H1 (cell line): ENCODE measurements at regions not wholly inside any gene's neighbourhood (a gene's known extent, or its start where the extent isn't known, plus 50 kb on each side); places are given as distances from the start of the nearest gene placed in this dataset.
A peak's percentile ranks its signal among the peaks of the same experiment; 100 is the strongest.

Experiments used
- CTCF ChIA-PET: fragments of 300-600 bp; sonication (Branson Sonifier 250); formaldehyde crosslinking; loops from one replicate; lab custom pipeline; 2021; ENCODE audit not compliant: partially characterized antibody; lab: Charles Lee
- POLR2A ChIA-PET: fragments of 300-600 bp; sonication (Branson Sonifier 250); formaldehyde crosslinking; loops from one replicate; lab custom pipeline; 2021; ENCODE audit warnings: inconsistent platforms; ENCODE audit not compliant: partially characterized antibody; lab: Charles Lee
- DNase-seq, 2 experiments: peaks; one replicate each; pipeline versions ENCODE4 v3.0.0 to v3.0.0-alpha.2; 2010 to 2022; ENCODE audit warnings: low spot score in 2 of 2, low read depth in 1 of 2, mixed read lengths in 1 of 2
- FAIRE-seq: peaks from 2 replicates; lab custom pipeline; 2011; peaks lifted over from hg19 to GRCh38; lab: Jason Lieb, UNC
- H2AFZ ChIP-seq: 2 replicates; pipeline ENCODE4 v1.8.1; 2012; ENCODE audit warnings: low read length, inconsistent platforms
- H2AK5ac ChIP-seq: 2 replicates; pipeline ENCODE4 v1.6.1; 2013; ENCODE audit warnings: low read depth, low read length
- H2BK120ac ChIP-seq: replicated peaks from 2 replicates; pipeline ENCODE3; 2013; ENCODE audit warnings: low read depth, low read length, inconsistent platforms
- H2BK12ac ChIP-seq: 2 replicates; pipeline ENCODE4 v1.6.1; 2013; ENCODE audit warnings: low read depth, low read length
- H2BK15ac ChIP-seq: 2 replicates; pipeline ENCODE4 v1.6.1; 2013; ENCODE audit warnings: low read length
- H2BK20ac ChIP-seq: 2 replicates; pipeline ENCODE4 v1.6.1; 2013; ENCODE audit warnings: low read length
- H2BK5ac ChIP-seq: 2 replicates; pipeline ENCODE4 v1.6.1; 2013; ENCODE audit warnings: low read depth, low read length
- H3K14ac ChIP-seq: 2 replicates; pipeline ENCODE4 v1.6.1; 2013; ENCODE audit warnings: inconsistent platforms; ENCODE audit not compliant: insufficient read length
- H3K18ac ChIP-seq: 2 replicates; pipeline ENCODE4 v1.6.1; 2013; ENCODE audit warnings: low read length; ENCODE audit errors: extremely low read depth
- H3K23ac ChIP-seq: 2 replicates; pipeline ENCODE4 v1.6.1; 2013; ENCODE audit warnings: inconsistent platforms; ENCODE audit not compliant: insufficient read length
- H3K23me2 ChIP-seq: 2 replicates; pipeline ENCODE4 v1.6.1; 2013; ENCODE audit warnings: low read depth, low read length
- H3K27ac ChIP-seq: 2 replicates; pipeline ENCODE4 v1.6.1; 2011; ENCODE audit warnings: low read depth, low read length, inconsistent platforms
- H3K27me3 ChIP-seq, 4 experiments: replicated peaks in 1 of 4; 1 replicate in 1 of 4; 2 replicates in 3 of 4; pipeline versions ENCODE4 v1.6.1 to v1.8.1; 2011 to 2013; ENCODE audit warnings: low read length in 3 of 4, mild to moderate bottlenecking in 3 of 4, inconsistent platforms in 2 of 4, mixed read lengths in 2 of 4, moderate library complexity in 1 of 4; ENCODE audit not compliant: control insufficient read depth in 3 of 4, insufficient read depth in 3 of 4; ENCODE audit errors: extremely low read depth in 1 of 4
- H3K36me3 ChIP-seq, 4 experiments: 2 replicates each; pipeline versions ENCODE4 v1.6.1 to v1.8.1; 2011 to 2013; ENCODE audit warnings: mild to moderate bottlenecking in 4 of 4, low read length in 3 of 4, moderate library complexity in 2 of 4, control low read depth in 1 of 4, inconsistent platforms in 1 of 4; ENCODE audit not compliant: insufficient read depth in 4 of 4, control insufficient read depth in 2 of 4
- H3K4ac ChIP-seq: replicated peaks from 2 replicates; pipeline ENCODE3; 2013; ENCODE audit warnings: low read length, low read depth, mixed read lengths, inconsistent platforms; ENCODE audit not compliant: insufficient read length
- H3K4me1 ChIP-seq, 4 experiments: replicated peaks in 1 of 4; 1 replicate in 1 of 4; 2 replicates in 3 of 4; pipeline versions ENCODE4 v1.6.1 to v1.8.1; 2011 to 2013; ENCODE audit warnings: low read length in 3 of 4, inconsistent platforms in 2 of 4, mixed read lengths in 1 of 4; ENCODE audit not compliant: insufficient read depth in 4 of 4, control insufficient read depth in 3 of 4
- H3K4me2 ChIP-seq, 2 experiments: 2 replicates each; pipeline versions ENCODE4 v1.6.1 to v1.8.1; 2011 to 2013; ENCODE audit warnings: low read depth in 2 of 2, low read length in 2 of 2, control low read depth in 1 of 2, inconsistent platforms in 1 of 2, mild to moderate bottlenecking in 1 of 2; ENCODE audit not compliant: insufficient read depth in 1 of 2
- H3K4me3 ChIP-seq, 4 experiments: fragments of 200-600, 300-600 bp in 1 of 4; sonication (generic), shearing (Covaris generic), sonication (Bioruptor Twin) in 1 of 4; 2 replicates each; pipeline versions ENCODE4 v1.5.1 to v1.8.1; 2011 to 2016; ENCODE audit warnings: low read length in 4 of 4, low read depth in 3 of 4, control low read depth in 2 of 4, inconsistent platforms in 2 of 4, mild to moderate bottlenecking in 2 of 4, mixed read lengths in 1 of 4, moderate library complexity in 1 of 4; ENCODE audit not compliant: insufficient read depth in 2 of 4; ENCODE audit errors: extremely low read depth in 1 of 4
- H3K56ac ChIP-seq: replicated peaks from 2 replicates; pipeline ENCODE3; 2013; ENCODE audit warnings: low read depth, mild to moderate bottlenecking, mixed read lengths, low read length, inconsistent platforms; ENCODE audit not compliant: insufficient read length
- H3K79me1 ChIP-seq: 2 replicates; pipeline ENCODE4 v1.6.1; 2013; ENCODE audit warnings: low read depth, low read length, control low read depth
- H3K79me2 ChIP-seq, 2 experiments: 2 replicates each; pipeline versions ENCODE4 v1.6.1 to v1.8.1; 2012 to 2013; ENCODE audit warnings: low read length in 2 of 2, mild to moderate bottlenecking in 2 of 2, inconsistent platforms in 1 of 2; ENCODE audit not compliant: insufficient read depth in 2 of 2, control insufficient read depth in 1 of 2
- H3K9ac ChIP-seq, 4 experiments: replicated peaks in 1 of 4; 1 replicate in 1 of 4; 2 replicates in 3 of 4; pipeline versions ENCODE4 v1.6.1 to v1.8.1; 2011 to 2013; ENCODE audit warnings: low read depth in 3 of 4, low read length in 3 of 4, control low read depth in 2 of 4, mild to moderate bottlenecking in 2 of 4, moderate library complexity in 2 of 4, inconsistent platforms in 1 of 4; ENCODE audit errors: extremely low read depth in 1 of 4
- H3K9me3 ChIP-seq, 2 experiments: 2 replicates each; pipeline versions ENCODE4 v1.6.1 to v1.8.1; 2012 to 2013; ENCODE audit warnings: mild to moderate bottlenecking in 2 of 2, moderate library complexity in 2 of 2, control low read depth in 1 of 2, inconsistent platforms in 1 of 2, low read depth in 1 of 2, low read length in 1 of 2, mixed read lengths in 1 of 2; ENCODE audit not compliant: insufficient read depth in 2 of 2
- H4K20me1 ChIP-seq, 2 experiments: replicated peaks in 1 of 2; 2 replicates each; pipeline versions ENCODE3 to v1.8.1; 2011 to 2013; ENCODE audit warnings: inconsistent platforms in 2 of 2, low read length in 2 of 2, mild to moderate bottlenecking in 1 of 2; ENCODE audit not compliant: insufficient read depth in 2 of 2, control insufficient read depth in 1 of 2
- H4K5ac ChIP-seq: 2 replicates; pipeline ENCODE4 v1.6.1; 2013; ENCODE audit warnings: low read length, low read depth, mixed read lengths, inconsistent platforms; ENCODE audit not compliant: insufficient read length
- H4K8ac ChIP-seq: 2 replicates; pipeline ENCODE4 v1.8.0; 2013; ENCODE audit warnings: mild to moderate bottlenecking, moderate library complexity, low read length, inconsistent platforms; ENCODE audit not compliant: insufficient read depth; ENCODE audit errors: extremely low read depth
- H4K91ac ChIP-seq: replicated peaks from 2 replicates; pipeline ENCODE3; 2013; ENCODE audit warnings: low read length, mixed read lengths, inconsistent platforms; ENCODE audit not compliant: insufficient read length
- POU5F1 ChIP-seq: IDR thresholded peaks from 2 replicates; pipeline ENCODE4 v1.6.1; 2011; ENCODE audit warnings: low read depth, mild to moderate bottlenecking, low read length, moderate library complexity
- SIRT6 ChIP-seq: IDR thresholded peaks from one replicate; pipeline ENCODE4 v1.7.1; 2012; ENCODE audit warnings: low read length, inconsistent platforms
- WGBS, 2 experiments: shearing (Covaris generic) in 1 of 2; methylation state at CpG; one replicate each; pipeline versions ENCODE4 v1.1.6 to v1.1.7; 2013 to 2015; ENCODE audit warnings: low lambda C conversion rate in 2 of 2, mixed read lengths in 2 of 2, inconsistent platforms in 1 of 2, low coverage in 1 of 2, missing lambda C conversion rate in 1 of 2; ENCODE audit not compliant: insufficient replicate concordance in 2 of 2, insufficient coverage in 1 of 2, insufficient read length in 1 of 2; ENCODE audit errors: extremely low coverage in 1 of 2, missing lambda C conversion rate in 1 of 2; 5-methylcytosine and 5-hydroxymethylcytosine counted together
- TF ChIP-seq, protein P1 (sequence below), 3 experiments: IDR thresholded peaks; 1 replicate in 2 of 3; 2 replicates in 1 of 3; pipeline versions ENCODE4 v1.5.1 to v1.6.1; 2011; ENCODE audit warnings: low read length in 3 of 3, mild to moderate bottlenecking in 3 of 3, inconsistent platforms in 2 of 3, low read depth in 1 of 3, moderate library complexity in 1 of 3; ENCODE audit not compliant: insufficient read depth in 1 of 3; ENCODE audit errors: control extremely low read depth in 1 of 3

DNA sequence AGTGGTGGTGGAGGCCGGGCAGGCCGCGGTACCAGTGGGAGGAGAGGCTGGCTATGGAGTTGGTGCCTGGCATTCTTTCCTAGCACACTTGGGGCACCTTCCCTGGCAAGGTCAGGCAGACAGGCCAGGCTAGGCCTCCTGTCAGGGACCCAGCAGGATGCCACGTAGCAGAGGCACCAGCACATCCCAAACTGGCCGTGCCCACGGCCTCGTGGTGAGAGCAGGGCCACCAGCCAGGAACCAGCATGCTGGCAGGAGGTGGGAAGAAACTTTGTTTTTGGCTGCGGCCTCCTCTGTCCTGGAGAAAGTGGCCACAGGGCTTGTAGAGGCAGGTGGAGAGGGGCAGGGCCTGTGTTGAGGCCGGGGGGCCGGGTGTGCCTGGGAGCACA, 57.6 kb upstream of the CBFA2T3 start:
- WGBS, 2 experiments: 86% methylated on average over 7 of the region's 10 CpGs; no CpG with 5 or more reads in 1 of the 2 experiments

More for the DNA sequence above, 57.6 kb upstream of the CBFA2T3 start:
- no peak overlapping the region for H4K5ac ChIP-seq
- H2BK15ac ChIP-seq: peak overlapping the region; percentile 99
- FAIRE-seq: no peak
- H2BK120ac ChIP-seq: no peak overlapping the region
- H2BK12ac ChIP-seq: peak overlapping the region; percentile 94; the same call in 1 of the 2 replicates
- H3K4me2 ChIP-seq: 0 out of 4 replicates have a peak overlapping the region, but pooled peaks of 1 of the 2 experiments have one; percentile 3
- peaks cover 0 to 2% of the 10 kb centered on the region in 2 experiments for H4K20me1 ChIP-seq
- no peak overlapping the region for H3K27ac ChIP-seq
- no peak overlapping the region for H3K9ac ChIP-seq
- H4K8ac ChIP-seq: peak overlapping the region; percentile 6
- no peak overlapping the region; the same call in none of the 2 replicates for H2BK5ac ChIP-seq
- H3K4me1 ChIP-seq: peaks cover 0 to 12% (median 7%) of the 10 kb centered on the region in 4 experiments; a peak in 4 of 7 replicates
- ChIA-PET POLR2A (interaction anchor here (1.0 kb wide), 1 partner anchor 10 kb away, joined by 5 read pairs; no protein-coding TSS in a partner anchor), CTCF (interaction anchor here (0.6 to 1.3 kb wide), 3 partner anchors 15 to 82 kb away, joined by 4 to 5 read pairs (median 4); no protein-coding TSS in a partner anchor)
- H3K4ac ChIP-seq: no peak overlapping the region
- H3K23me2 ChIP-seq: no peaks in the 10 kb centered on the region; the same call in 1 of the 2 replicates
- H2AK5ac ChIP-seq: 0 out of 2 replicates have a peak overlapping the region, but pooled peaks have one; percentile 8
- H2AFZ ChIP-seq: no peak overlapping the region
- 0 out of 2 replicates have a peak overlapping the region, but pooled peaks have one; percentile 32 for H2BK20ac ChIP-seq
- no peak for DNase-seq
- no peak overlapping the region for H3K4me3 ChIP-seq
- H3K14ac ChIP-seq: no peak overlapping the region
- H3K9me3 ChIP-seq: no peaks in the 10 kb centered on the region
- H3K79me1 ChIP-seq: no peaks in the 10 kb centered on the region
- H3K56ac ChIP-seq: no peak overlapping the region
- no peaks in the 10 kb centered on the region for H3K27me3 ChIP-seq
- H3K23ac ChIP-seq: no peak overlapping the region
- no peak for TF ChIP-seq POU5F1
- TF ChIP-seq SIRT6: no peak
- TF ChIP-seq, protein P1, sequence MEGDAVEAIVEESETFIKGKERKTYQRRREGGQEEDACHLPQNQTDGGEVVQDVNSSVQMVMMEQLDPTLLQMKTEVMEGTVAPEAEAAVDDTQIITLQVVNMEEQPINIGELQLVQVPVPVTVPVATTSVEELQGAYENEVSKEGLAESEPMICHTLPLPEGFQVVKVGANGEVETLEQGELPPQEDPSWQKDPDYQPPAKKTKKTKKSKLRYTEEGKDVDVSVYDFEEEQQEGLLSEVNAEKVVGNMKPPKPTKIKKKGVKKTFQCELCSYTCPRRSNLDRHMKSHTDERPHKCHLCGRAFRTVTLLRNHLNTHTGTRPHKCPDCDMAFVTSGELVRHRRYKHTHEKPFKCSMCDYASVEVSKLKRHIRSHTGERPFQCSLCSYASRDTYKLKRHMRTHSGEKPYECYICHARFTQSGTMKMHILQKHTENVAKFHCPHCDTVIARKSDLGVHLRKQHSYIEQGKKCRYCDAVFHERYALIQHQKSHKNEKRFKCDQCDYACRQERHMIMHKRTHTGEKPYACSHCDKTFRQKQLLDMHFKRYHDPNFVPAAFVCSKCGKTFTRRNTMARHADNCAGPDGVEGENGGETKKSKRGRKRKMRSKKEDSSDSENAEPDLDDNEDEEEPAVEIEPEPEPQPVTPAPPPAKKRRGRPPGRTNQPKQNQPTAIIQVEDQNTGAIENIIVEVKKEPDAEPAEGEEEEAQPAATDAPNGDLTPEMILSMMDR (IDR thresholded peaks at IDR 0.05; ENCODE audit: control extremely low read depth in 1 of 3, insufficient read depth in 1 of 3, low read depth in 1 of 3, low read length in 3 of 3): no peak
- H3K18ac ChIP-seq: no peak overlapping the region
- peak overlapping the region; percentile 69 for H4K91ac ChIP-seq
- H3K79me2 ChIP-seq: no peaks in the 10 kb centered on the region
- no peaks in the 10 kb centered on the region for H3K36me3 ChIP-seq
